Astrocyte of the hippocampus (primary cell): ENCODE measurements at regions not wholly inside any gene's neighbourhood (a gene's known extent, or its start where the extent isn't known, plus 50 kb on each side); places are given as distances from the start of the nearest gene placed in this dataset.
A peak's percentile ranks its signal among the peaks of the same experiment; 100 is the strongest.

Source experiments
- DNase-seq: peaks from one replicate; pipeline ENCODE4 v3.0.0; 2011; ENCODE audit warnings: low read depth, low spot score

GRCh38 chr6:77403424-77403823, 59.9 kb downstream of the HTR1B start:
- peak; percentile 58 for DNase-seq

DNA sequence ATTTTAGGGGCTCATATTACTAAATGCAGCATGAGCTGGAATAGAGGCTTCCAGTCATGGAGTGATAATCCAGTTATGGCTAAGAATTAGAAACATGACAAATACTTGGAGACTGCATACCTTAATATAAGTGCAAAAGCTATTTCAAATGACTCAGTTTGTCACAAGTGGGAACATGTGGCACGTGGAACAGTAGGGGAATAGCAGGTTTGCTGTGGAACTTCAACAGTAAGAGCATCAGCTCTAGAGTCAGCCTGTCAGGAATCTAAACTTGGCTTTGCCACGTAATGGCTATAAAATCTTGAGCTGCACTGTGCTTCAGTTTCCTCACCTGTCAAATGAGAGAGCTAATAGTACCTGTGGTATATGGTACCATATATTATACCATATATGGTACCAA, 62.1 kb downstream of the HTR1B start:
- DNase-seq = no peak

DNA sequence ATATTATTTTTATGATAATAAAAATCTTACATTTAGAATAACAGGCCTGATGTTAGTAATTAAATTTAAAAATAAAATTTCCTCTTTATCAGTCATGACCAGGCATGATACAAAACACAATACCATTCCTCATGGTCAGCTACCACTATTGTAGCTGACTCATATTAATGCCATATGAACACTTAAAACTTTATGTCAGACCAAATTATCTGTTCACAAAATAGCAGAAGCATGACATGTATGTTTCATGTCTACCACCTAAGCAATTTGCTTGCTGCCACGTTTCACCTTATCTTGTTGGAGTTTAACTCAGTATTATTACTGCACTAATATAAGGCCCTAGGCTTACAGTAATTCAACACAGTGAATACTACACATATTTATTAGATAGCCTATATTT, 65.7 kb downstream of the HTR1B start:
- no peak for DNase-seq

- no peak for DNase-seq
These were observed 73.9 kb downstream of the HTR1B start for GRCh38 chr6:77389402-77389801.

DNA sequence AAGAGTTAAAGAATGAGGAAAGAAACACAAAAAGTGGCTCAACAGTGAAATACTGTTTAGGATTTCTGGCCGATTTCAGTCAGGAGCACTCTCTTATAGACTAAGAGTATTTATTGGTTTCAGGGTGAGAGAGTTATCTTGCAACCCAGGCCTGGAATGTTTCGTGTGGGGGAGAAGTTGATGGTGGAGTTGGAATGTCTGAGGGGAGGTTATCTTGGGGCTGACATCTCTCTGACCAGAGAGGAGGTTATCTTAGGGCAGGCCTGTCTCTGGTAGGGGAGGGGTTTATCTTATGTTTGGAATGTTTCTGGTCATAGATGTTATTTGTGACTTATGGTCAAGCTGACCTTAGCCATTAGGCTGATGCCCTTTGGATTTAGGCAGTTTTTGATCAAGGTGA, 80.3 kb downstream of the HTR1B start:
- DNase-seq = no peak

GRCh38 chr6:77373955-77374354, 89.3 kb downstream of the HTR1B start:
- DNase-seq = no peak

GRCh38 chr6:77371748-77372147, 91.5 kb downstream of the HTR1B start:
- no peak for DNase-seq

GRCh38 chr6:77368660-77369313, 94.5 kb downstream of the HTR1B start:
- DNase-seq = no peak

GRCh38 chr6:77366798-77367197, 96.5 kb downstream of the HTR1B start:
- DNase-seq = no peak

DNA sequence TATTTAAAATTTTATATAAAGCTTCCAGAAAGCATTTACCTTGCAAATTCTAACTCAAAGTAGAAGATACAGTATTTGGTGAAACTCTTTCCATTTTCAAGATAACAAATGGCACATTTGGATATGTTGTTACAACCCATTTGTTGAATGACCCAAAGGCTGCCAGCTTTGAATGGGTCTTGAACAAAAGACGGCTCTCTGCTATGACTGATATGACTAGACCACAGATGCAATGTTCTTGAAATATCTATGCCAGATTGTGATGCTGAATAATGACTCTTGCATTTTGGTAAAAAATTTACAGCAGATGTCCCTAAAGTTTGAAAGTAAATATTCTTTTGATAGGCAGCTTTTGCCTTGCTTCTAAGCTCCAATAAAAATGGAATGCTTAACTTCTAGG, 99.6 kb downstream of the HTR1B start:
- DNase-seq = no peak

DNA sequence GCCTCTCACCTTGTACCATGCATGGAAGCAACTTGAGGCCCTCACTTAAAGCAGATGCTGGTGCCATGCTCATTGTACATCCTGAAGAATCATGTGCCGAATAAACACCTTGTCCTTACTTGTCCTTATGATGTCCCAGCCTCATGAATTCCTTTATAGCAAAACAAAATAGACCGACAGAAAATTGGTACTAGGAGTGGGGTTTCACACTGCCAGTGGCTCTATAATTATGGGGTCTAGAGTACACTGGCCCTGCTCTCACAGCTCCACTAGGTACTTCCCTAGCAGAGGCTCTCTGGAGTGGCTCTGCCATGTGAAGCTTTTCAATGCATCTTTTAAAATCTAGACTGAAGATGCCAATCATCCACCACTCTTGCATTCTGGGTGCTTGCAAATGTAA, 101.2 kb downstream of the HTR1B start:
- no peak for DNase-seq

DNA sequence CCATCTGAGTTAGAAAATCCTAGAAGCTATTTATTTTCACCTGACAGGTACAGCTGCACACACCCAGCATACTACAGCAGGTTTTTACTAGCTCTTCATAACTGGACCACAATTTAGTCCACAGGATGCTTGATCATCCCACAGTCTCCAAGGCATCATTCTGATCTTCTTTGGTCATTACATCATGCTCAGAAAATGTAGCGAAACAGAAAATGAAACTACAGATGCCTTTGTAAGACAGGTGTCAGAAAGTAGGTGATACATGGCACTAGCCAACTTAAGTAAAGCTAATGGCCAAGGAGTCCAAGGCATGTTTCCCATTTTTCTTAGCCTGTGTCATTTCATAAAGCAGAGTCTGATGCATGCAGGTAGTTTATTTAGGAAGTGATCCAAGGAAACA, 102.3 kb downstream of the HTR1B start:
- no peak for DNase-seq

- no peak for DNase-seq
These were observed 106.5 kb downstream of the HTR1B start for GRCh38 chr6:77356821-77357220.

GRCh38 chr6:77354581-77354980, 108.7 kb downstream of the HTR1B start:
- no peak for DNase-seq

GRCh38 chr6:77353129-77353528, 110.2 kb downstream of the HTR1B start:
- DNase-seq = no peak

- DNase-seq = no peak
These were observed 122.0 kb downstream of the HTR1B start for GRCh38 chr6:77341058-77341986.

GRCh38 chr6:77340331-77340730, 123.0 kb downstream of the HTR1B start:
- DNase-seq = no peak

- DNase-seq = no peak
These were observed 123.4 kb downstream of the HTR1B start for GRCh38 chr6:77339926-77340325.

GRCh38 chr6:77337392-77337791, 125.9 kb downstream of the HTR1B start:
- no peak for DNase-seq

- DNase-seq = no peak
These were observed 129.2 kb downstream of the HTR1B start for GRCh38 chr6:77334093-77334492.

GRCh38 chr6:77332915-77333623, 130.2 kb downstream of the HTR1B start:
- DNase-seq = no peak

DNA sequence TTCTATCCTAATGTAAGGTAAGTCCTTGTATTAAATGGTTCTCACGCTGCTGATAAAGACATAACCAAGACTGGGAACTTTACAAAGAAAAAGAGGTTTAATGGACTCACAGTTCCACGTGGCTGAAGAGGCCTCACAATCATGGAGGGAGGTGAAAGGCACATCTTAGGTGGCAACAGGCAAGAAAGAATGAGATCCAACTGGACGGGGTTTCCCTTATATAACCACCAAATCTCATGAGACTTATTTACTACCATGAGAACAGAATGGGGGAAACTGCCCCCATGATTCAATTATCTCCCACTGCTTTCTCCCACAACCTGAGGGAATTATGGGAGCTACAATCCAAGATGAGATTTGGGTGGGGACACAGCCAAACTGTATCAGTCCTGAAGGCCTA, 136.6 kb downstream of the HTR1B start:
- no peak for DNase-seq
